K562 (cell line): ENCODE measurements at regions not wholly inside any gene's neighbourhood (a gene's known extent, or its start where the extent isn't known, plus 50 kb on each side); places are given as distances from the start of the nearest gene placed in this dataset.

Source experiments
- ATAC-seq: fragments of 200-7000 bp; cut with Tn5 transposase; 3 replicates; pipeline ENCODE4 v1.9.1; 2020; ENCODE audit warnings: moderate library complexity
- BruUV-seq: library from RNA; stranded (reverse); fragments of 400-500 nt; replicated peaks from 2 replicates; lab custom pipeline; 2021; lab: Mats Ljungman, UMichigan
- CTCF ChIA-PET: fragments of 300-600 bp; formaldehyde crosslinking; extraction: SDS; loops from one replicate; lab custom pipeline; 2021; ENCODE audit warnings: low intra/inter-chr PET ratio; lab: Yijun Ruan, JAX
- POLR2A ChIA-PET: fragments of 300-600, 350-650 bp; sonication (Branson Sonifier 250); formaldehyde crosslinking; extraction: SDS; loops from one replicate; lab custom pipeline; 2021; ENCODE audit warnings: antibody characterized with exemption, inconsistent platforms; lab: Yijun Ruan, JAX
- DNase-seq, 4 experiments: peaks; one replicate each; pipeline versions ENCODE4 v3.0.0 to v3.0.0-alpha.2; 2011 to 2018; ENCODE audit warnings: low spot score in 3 of 4, mixed read lengths in 3 of 4; ENCODE audit errors: extremely low read depth in 1 of 4
- FAIRE-seq: peaks from 2 replicates; lab custom pipeline; 2011; peaks lifted over from hg19 to GRCh38; lab: Jason Lieb, UNC
- H2AFZ ChIP-seq: 2 replicates; pipeline ENCODE4 v1.6.0; 2011; ENCODE audit warnings: low read depth, low read length, control low read depth, inconsistent platforms
- H3K27ac ChIP-seq: fragments of 200-600 bp; 3 replicates; pipeline ENCODE4 v1.8.0; 2011; ENCODE audit warnings: low read depth, mild to moderate bottlenecking, control low read depth, inconsistent platforms, low read length, moderate library complexity, mixed read lengths; ENCODE audit errors: extremely low read depth
- H3K27me3 ChIP-seq, 2 experiments: fragments of 300-600 bp in 1 of 2; 2 replicates in 1 of 2; 3 replicates in 1 of 2; pipeline versions ENCODE4 v1.6.0 to v1.8.0; 2011; ENCODE audit warnings: inconsistent platforms in 2 of 2, low read length in 2 of 2, mild to moderate bottlenecking in 1 of 2, mixed read lengths in 1 of 2, moderate library complexity in 1 of 2; ENCODE audit not compliant: control insufficient read depth in 2 of 2, insufficient read depth in 2 of 2
- H3K36me3 ChIP-seq: fragments of 300-600 bp; 3 replicates; pipeline ENCODE4 v1.8.0; 2011; ENCODE audit warnings: mild to moderate bottlenecking, low read length, inconsistent platforms; ENCODE audit not compliant: control insufficient read depth, insufficient read depth
- H3K4me1 ChIP-seq, 2 experiments: fragments of 200-600 bp in 1 of 2; replicated peaks in 1 of 2; 2 replicates in 1 of 2; 3 replicates in 1 of 2; pipeline versions ENCODE4 v1.5.1 to v1.8.0; 2011; ENCODE audit warnings: inconsistent platforms in 2 of 2, low read length in 2 of 2, mild to moderate bottlenecking in 1 of 2, mixed read lengths in 1 of 2, moderate library complexity in 1 of 2; ENCODE audit not compliant: control insufficient read depth in 2 of 2, insufficient read depth in 2 of 2
- H3K4me2 ChIP-seq: 2 replicates; pipeline ENCODE4 v1.6.1; 2011; ENCODE audit warnings: low read length, control low read depth, inconsistent platforms, mixed read lengths; ENCODE audit not compliant: insufficient read depth
- H3K4me3 ChIP-seq: fragments of 200-600 bp; sonication (generic), shearing (Covaris generic); 2 replicates; pipeline ENCODE4 v1.5.1; 2016; ENCODE audit warnings: control low read depth, inconsistent platforms
- H3K79me2 ChIP-seq: fragments of 200-600 bp; 3 replicates; pipeline ENCODE4 v1.8.0; 2011; ENCODE audit warnings: low read length, inconsistent platforms; ENCODE audit not compliant: control insufficient read depth, insufficient read depth
- H3K9ac ChIP-seq, 2 experiments: 2 replicates each; pipeline versions ENCODE4 v1.6.0 to v1.6.1; 2011; ENCODE audit warnings: low read depth in 2 of 2, low read length in 2 of 2, control low read depth in 1 of 2, inconsistent platforms in 1 of 2, mild to moderate bottlenecking in 1 of 2, mixed read lengths in 1 of 2; ENCODE audit not compliant: insufficient read depth in 1 of 2
- H3K9me1 ChIP-seq: one replicate; pipeline ENCODE4 v1.6.0; 2011; ENCODE audit warnings: inconsistent platforms, mild to moderate bottlenecking, low read length, moderate library complexity; ENCODE audit not compliant: control insufficient read depth, insufficient read depth
- H3K9me3 ChIP-seq: replicated peaks from 2 replicates; pipeline ENCODE4 v1.5.1; 2011; ENCODE audit warnings: low read depth, low read length, inconsistent platforms; ENCODE audit not compliant: control insufficient read depth, insufficient read depth
- H4K20me1 ChIP-seq: replicated peaks from 2 replicates; pipeline ENCODE4 v1.6.1; 2011; ENCODE audit warnings: low read length, inconsistent platforms, mixed read lengths; ENCODE audit not compliant: control insufficient read depth, insufficient read depth
- CBFA2T3 ChIP-seq: fragments of 450-650 bp; IDR thresholded peaks from 2 replicates; pipeline ENCODE4 v1.6.1; 2017
- CEBPB ChIP-seq: fragments of 450-650 bp; IDR thresholded peaks from 2 replicates; pipeline ENCODE4 v1.6.1; 2016; ENCODE audit warnings: missing genetic modification characterization, missing compliant biosample characterization
- CTBP1 ChIP-seq: fragments of 450-650 bp; IDR thresholded peaks from 2 replicates; pipeline ENCODE4 v1.6.1; 2016; ENCODE audit warnings: borderline replicate concordance
- DDX20 ChIP-seq: fragments of 450-650 bp; IDR thresholded peaks from 2 replicates; pipeline ENCODE4 v1.6.1; 2016; ENCODE audit warnings: missing genetic modification characterization, low read depth, mild to moderate bottlenecking, missing compliant biosample characterization, moderate library complexity
- ELK3 ChIP-seq: fragments of 450-650 bp; formaldehyde crosslinking; IDR thresholded peaks from 2 replicates; pipeline ENCODE4 v1.4.0; 2020; ENCODE audit warnings: mild to moderate bottlenecking
- MEF2D ChIP-seq: conservative IDR thresholded peaks from 2 replicates; pipeline ENCODE4 v1.6.1; 2016; ENCODE audit warnings: low read depth, missing genetic modification characterization, missing compliant biosample characterization
- MITF ChIP-seq: IDR thresholded peaks from 2 replicates; pipeline ENCODE4 v1.6.1; 2014; ENCODE audit warnings: antibody characterized with exemption
- TSC22D4 ChIP-seq: fragments of 450-650 bp; IDR thresholded peaks from 2 replicates; pipeline ENCODE4 v1.6.1; 2016; ENCODE audit warnings: missing genetic modification characterization, missing biosample characterization, control low read depth
- XRCC4 ChIP-seq: IDR thresholded peaks from one replicate; pipeline ENCODE4 v1.6.1; 2011; ENCODE audit not compliant: insufficient read depth, insufficient read length; ENCODE audit errors: extremely low read depth
- ZFX ChIP-seq: sonication (generic); formaldehyde crosslinking; IDR thresholded peaks from 2 replicates; pipeline ENCODE4 v1.8.0; 2022; ENCODE audit warnings: mild to moderate bottlenecking, missing genetic modification reagents, moderate library complexity
- ZNF318 ChIP-seq, 2 experiments: fragments of 450-650 bp; IDR thresholded peaks; 2 replicates each; pipeline ENCODE4 v1.6.1; 2016; ENCODE audit warnings: mild to moderate bottlenecking in 2 of 2, borderline replicate concordance in 1 of 2, low read depth in 1 of 2, moderate library complexity in 1 of 2
- ZNF695 ChIP-seq: fragments of 450-650 bp; formaldehyde crosslinking; IDR thresholded peaks from 2 replicates; pipeline ENCODE4 v1.4.0; 2020; ENCODE audit warnings: mild to moderate bottlenecking, moderate library complexity
- WGBS: fragments of 100-300 bp; shearing (Covaris generic); methylation state at CpG from one replicate; pipeline ENCODE4 v1.1.6; 2016; ENCODE audit warnings: low coverage, mixed read lengths; ENCODE audit not compliant: insufficient coverage; ENCODE audit errors: missing lambda C conversion rate; 5-methylcytosine and 5-hydroxymethylcytosine counted together
- in situ Hi-C: fragments of 300-500 bp; cut with MboI; formaldehyde crosslinking; loops from 4 replicates; pipeline ENCODE4 v1.15.0; 2018; ENCODE audit warnings: inconsistent platforms, mixed read lengths
- intact Hi-C: fragments of 100-400 bp; cut with micrococcal nuclease; formaldehyde crosslinking; loops from 2 replicates; pipeline ENCODE4 v1.14.2; 2022

- Histone ChIP-seq H4K20me1 (no peaks in the 10 kb centered on the region), H3K27ac (no peak overlapping the region), H3K36me3 (no peaks in the 10 kb centered on the region), H3K4me2 (no peak overlapping the region), H3K9ac (no peak overlapping the region), H3K4me3 (no peak overlapping the region), H3K4me1 (peaks cover 0 to 5% of the 10 kb centered on the region in 2 experiments; a peak in 3 of 5 replicates), H3K9me3 (no peaks in the 10 kb centered on the region), H2AFZ (no peak overlapping the region), H3K27me3 (no peaks in the 10 kb centered on the region), H3K9me1 (no peaks in the 10 kb centered on the region), H3K79me2 (no peaks in the 10 kb centered on the region)
- in situ Hi-C loops (no loop called here), intact Hi-C loops (no loop called here)
- DNase-seq (no peak), ATAC-seq (no peak), FAIRE-seq (no peak)
- POLR2A ChIA-PET = interaction anchor here (0.6 to 0.8 kb wide), 2 partner anchors 103 to 405 kb away, joined by 3 to 4 read pairs; no protein-coding TSS in a partner anchor
- 5% methylated on average over 8 of the region's 8 CpGs for WGBS
- CTCF ChIA-PET = no interaction called here
- no TSS peak for BruUV-seq
- no peak for TF ChIP-seq ZNF695 (CRISPR knock-in tag)
- TF ChIP-seq XRCC4 = no peak
- TF ChIP-seq ZNF318 (IDR thresholded peaks at IDR 0.05; ENCODE audit: borderline replicate concordance in 1 of 2, low read depth in 1 of 2) = no peak
- peak; percentile 51 for TF ChIP-seq CEBPB
- no peak for TF ChIP-seq MITF
- no peak for TF ChIP-seq TSC22D4 (tag)
- no peak for TF ChIP-seq ELK3 (CRISPR knock-in tag)
- TF ChIP-seq CBFA2T3 = 0 out of 2 replicates have a peak, but pooled peaks have one; percentile 13
- no peak for TF ChIP-seq CTBP1
- no peak for TF ChIP-seq ZFX (CRISPR knock-in tag)
- no peak for TF ChIP-seq DDX20 (tag)
- no peak for TF ChIP-seq MEF2D (tag)
These were observed 239.8 kb downstream of the KTN1 start for GRCh38 chr14:55819610-55820304.
